HUDEP-2 (cell line): ENCODE measurements at regions not wholly inside any gene's neighbourhood (a gene's known extent, or its start where the extent isn't known, plus 50 kb on each side); places are given as distances from the start of the nearest gene placed in this dataset.
A peak's percentile ranks its signal among the peaks of the same experiment; 100 is the strongest.

ENCODE experiments used
- DNase-seq, 76 experiments: peaks; one replicate each; lab custom pipeline; 2025; ENCODE audit not compliant: unreplicated experiment in 76 of 76; lab: John Stamatoyannopoulos, UW

- no peak for DNase-seq
Measured at GRCh38 chr6:1096967-1097765, 214.7 kb upstream of the FOXQ1 start.

GRCh38 chr6:1094306-1094705, 217.6 kb upstream of the FOXQ1 start:
- no peak for DNase-seq

DNA sequence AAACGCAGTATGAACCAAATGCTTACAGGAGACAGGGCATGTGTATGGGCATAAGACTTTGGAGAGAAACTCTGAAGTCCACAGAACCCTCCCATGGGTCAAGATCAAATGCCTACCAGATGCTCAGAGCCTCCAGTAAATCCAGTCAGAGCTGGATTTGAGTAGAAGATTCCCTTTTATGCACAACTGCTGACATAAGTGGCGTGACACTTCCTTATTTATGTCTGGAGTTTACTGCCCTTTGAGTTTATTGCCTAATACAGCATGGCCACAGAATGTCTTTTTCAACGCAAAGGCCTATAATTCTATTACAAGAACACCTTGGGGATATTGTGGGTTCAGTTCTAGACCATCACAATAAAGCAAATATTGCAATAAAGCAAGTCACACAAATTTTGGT, 220.0 kb upstream of the FOXQ1 start:
- DNase-seq: no peak

- no peak for DNase-seq
Measured at GRCh38 chr6:1089859-1090258, 222.0 kb upstream of the FOXQ1 start.

DNA sequence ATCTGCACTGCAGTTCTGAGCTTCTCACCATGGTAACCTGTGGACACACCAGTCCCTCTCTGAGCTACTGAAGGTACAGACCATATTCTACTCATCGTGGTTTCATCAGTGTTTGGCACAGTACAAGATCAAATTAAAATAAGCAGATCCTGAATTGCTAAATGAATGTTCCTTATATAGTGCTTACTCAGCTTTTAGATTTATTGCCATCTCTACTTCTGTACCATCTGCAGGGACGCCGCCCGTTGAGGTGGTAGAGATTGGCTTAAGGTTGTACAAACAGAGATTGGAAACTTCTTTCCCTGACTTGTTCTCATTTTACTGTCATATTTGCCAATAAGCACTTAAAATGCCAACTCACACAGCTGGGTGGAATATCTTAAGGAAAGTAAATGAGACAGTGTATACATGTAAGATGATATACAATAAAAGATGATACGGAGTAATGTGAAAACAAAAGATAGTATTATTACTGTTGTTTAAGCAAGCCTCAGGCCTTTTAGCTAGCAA, 223.4 kb upstream of the FOXQ1 start:
- no peak for DNase-seq

DNA sequence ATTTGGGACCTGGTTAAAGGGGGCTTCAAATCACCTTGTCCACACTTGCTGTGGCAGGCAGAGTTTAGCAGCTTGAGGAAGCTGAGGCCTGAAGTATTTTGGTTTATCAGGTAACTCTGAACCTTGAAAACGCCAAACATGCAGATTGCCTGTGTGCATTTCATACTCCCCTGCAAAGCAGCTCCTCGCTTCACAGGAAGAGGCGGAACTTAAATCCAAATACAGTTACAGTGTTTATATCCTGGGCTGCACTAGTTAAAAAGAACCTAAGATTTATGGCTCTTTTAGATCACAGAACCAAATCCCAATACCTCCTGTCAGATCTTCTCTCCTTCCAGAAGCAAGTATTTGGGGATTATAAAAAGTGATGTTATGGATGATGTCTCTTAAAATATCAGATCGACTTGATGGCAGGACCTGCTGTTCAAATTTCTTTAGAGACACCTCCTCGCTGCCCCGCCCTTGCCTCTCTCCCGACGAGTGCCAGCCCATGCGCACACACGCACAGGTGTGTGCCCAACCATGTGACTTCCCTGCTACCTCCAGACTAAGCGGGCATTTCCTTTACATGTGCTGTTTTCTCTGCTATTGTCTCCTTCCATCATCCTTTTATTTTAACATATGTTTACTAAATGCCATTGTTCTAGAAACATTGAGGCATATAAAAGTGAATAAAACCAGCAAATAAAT, 224.6 kb upstream of the FOXQ1 start:
- DNase-seq: no peak

DNA sequence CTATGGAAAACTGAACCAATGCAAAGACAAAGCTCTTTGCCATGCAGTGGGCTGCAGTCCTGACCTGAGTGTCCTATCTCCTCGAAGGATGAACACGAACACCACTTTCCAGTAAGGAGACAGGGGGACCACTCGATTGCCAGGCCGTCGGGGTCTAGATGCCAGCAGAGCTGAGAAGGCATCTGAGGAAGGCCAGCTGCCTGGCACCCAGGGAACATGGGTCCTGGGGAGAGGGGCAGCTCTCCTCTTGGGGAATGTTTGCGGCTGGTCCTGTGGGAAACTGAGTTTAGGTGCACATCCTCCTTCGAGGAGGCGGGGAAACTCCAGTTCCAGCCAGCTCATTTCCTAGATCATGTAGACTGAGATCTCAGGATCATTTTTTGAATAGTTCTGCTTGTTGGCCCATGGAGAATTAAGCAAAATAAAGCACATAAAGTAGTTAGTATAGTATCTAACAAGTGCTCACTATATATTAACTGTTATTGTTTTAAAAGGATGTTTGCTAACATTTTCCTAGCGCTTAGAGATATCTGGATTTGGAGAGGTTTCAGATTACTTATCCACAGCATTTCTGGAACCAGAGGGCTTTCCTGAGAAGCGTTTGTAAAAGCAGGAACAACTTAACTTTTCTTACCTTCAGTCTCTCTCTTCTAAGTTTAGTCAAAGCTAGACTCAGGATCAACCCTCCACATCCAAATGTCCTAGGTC, 225.3 kb upstream of the FOXQ1 start:
- DNase-seq: no peak

DNA sequence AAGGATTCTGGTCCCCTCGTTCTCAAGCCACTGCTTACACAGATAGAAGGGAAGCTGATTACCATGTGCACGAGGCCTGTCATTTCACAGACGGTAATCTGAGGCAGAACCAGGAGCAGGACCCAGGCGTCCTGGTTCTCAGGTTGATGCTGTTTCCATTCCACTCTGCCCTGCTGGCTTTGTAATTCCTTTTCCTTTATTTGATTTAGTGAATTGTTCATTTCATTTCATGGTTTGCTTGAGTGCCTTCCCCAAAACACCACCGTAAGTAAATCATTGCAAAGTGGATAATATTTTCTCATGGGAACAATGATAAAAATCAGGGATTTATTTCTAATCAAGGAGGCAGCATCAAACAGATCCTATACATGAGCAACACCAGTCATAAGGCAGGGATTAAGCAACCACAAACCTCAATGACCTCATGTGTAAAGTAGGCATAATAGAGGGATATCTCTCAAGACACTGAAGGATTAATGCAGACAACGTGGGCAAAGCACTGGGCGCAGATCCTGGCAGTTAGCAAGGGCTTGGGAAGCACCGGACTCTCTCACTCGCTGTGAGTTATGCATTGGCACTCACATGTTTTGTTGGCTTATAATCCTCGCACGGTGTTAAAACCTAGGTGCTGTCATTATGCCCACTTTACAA, 229.5 kb upstream of the FOXQ1 start:
- no peak for DNase-seq

DNA sequence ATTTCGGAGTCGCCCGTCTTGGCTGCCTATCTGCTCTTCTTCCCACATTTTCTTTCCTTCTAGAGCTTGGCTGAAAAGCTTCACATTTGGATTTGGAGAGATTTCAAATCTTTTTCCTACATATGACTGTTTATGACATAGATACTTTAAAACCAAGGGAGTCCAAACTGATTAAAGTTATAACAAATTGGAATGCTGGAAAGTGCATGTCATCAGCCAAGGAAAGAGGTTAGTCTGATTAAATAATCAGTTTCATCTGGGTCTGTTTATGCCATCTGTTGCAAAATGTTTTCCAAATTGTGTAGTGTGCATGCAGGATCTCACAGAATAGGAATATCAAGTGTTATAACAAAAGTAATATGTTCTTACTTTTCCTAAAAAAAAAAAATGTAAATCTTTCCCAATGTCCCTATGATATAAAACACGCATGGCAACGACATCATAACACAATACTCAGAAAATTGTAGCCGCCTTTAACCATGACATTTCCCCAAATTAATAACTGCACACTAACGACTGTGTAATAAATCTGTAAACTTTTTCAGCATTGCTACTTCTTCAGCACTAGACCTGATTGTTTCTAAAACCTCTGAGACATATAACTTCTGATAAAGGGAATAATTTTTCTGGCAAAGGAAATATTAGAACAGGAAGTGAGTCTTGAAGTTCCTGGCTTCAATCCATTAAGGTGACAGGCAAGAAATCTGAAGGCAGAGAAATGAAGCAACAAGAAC, 230.2 kb upstream of the FOXQ1 start:
- DNase-seq: no peak

- no peak for DNase-seq
Measured at GRCh38 chr6:1080453-1081337, 231.2 kb upstream of the FOXQ1 start.

- no peak for DNase-seq
Measured at GRCh38 chr6:1079525-1079924, 232.4 kb upstream of the FOXQ1 start.

- no peak for DNase-seq
Measured at GRCh38 chr6:1077478-1078416, 234.2 kb upstream of the FOXQ1 start.

GRCh38 chr6:1076531-1077459, 235.1 kb upstream of the FOXQ1 start:
- peak in 48 of 76 experiments; percentile 6 to 73 (median 48) for DNase-seq

DNA sequence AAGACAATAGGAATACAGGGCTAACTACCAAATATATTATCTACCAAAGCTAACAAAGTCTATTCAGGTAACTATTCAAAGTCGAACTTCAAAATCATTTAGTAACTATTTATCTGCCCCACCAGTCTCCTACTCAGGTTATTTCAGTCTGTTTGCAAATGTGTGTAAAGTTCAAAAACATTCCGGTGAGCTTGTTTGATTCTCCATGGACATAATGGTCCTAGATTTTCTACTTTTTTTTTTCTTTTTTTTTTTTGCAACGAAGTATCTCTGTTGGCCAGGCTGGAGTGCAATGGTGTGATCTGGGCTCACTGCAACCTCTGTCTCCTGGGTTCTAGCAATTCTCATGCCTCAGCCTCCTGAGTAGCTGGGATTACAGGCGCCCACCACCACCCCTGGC, 236.0 kb upstream of the FOXQ1 start:
- DNase-seq: no peak

- no peak for DNase-seq
Measured at GRCh38 chr6:1075444-1075843, 236.5 kb upstream of the FOXQ1 start.

DNA sequence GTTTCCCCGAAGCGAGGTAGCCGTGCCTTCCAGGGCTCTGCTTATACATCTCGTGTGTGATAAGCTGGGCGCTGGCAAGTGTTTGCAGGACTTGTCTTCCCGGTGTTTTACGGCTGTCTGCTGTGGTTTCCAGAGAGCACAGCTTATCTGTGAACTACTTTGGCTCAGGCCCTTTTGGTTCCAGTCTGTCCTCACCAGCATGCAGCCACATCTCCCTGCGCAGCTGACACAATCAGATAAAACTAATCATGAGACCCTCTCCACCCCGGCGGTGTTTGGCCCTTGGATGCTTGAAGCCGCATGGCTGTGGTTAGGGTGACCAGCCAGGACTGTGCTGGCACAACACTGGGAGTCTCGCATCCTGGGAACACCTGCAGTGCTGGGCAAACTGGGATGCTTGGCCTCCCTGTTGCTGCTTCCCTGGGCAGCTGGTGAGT, 241.8 kb upstream of the FOXQ1 start:
- peak in 66 of 76 experiments; percentile 7 to 89 (median 64) for DNase-seq

GRCh38 chr6:1068905-1069304, 243.0 kb upstream of the FOXQ1 start:
- DNase-seq: no peak
